GM10266 (cell line): ENCODE measurements at regions not wholly inside any gene's neighbourhood (a gene's known extent, or its start where the extent isn't known, plus 50 kb on each side); places are given as distances from the start of the nearest gene placed in this dataset.

Experiments
- DNase-seq: peaks from one replicate; pipeline ENCODE4 v3.0.0; 2012; ENCODE audit errors: extremely low spot score
- TF ChIP-seq, protein P1 (sequence below): IDR thresholded peaks from 2 replicates; pipeline ENCODE4 v1.5.1; 2012; ENCODE audit warnings: mild to moderate bottlenecking, low read depth; ENCODE audit not compliant: control insufficient read depth, insufficient read depth; ENCODE audit errors: missing control alignments

DNA sequence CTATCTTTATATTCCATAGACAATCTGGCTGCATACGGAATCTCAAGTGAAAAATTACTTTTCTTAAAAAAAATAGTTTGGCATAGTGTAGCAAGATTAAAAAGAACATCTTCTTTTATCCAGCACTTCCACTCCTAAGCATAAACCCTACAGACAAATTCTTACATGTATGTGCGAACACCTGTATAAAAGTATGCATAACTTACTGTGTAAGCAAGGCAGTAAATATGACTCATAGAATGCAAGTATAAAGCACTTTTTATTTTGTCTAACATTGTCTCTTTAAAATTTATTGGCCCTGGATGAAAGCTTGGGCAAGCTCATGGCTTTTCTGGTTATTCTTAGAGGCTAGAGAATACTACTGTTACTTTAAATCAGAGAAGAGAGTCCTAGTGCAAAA lies 86.4 kb downstream of the MSX2 start:
- TF ChIP-seq, protein P1, sequence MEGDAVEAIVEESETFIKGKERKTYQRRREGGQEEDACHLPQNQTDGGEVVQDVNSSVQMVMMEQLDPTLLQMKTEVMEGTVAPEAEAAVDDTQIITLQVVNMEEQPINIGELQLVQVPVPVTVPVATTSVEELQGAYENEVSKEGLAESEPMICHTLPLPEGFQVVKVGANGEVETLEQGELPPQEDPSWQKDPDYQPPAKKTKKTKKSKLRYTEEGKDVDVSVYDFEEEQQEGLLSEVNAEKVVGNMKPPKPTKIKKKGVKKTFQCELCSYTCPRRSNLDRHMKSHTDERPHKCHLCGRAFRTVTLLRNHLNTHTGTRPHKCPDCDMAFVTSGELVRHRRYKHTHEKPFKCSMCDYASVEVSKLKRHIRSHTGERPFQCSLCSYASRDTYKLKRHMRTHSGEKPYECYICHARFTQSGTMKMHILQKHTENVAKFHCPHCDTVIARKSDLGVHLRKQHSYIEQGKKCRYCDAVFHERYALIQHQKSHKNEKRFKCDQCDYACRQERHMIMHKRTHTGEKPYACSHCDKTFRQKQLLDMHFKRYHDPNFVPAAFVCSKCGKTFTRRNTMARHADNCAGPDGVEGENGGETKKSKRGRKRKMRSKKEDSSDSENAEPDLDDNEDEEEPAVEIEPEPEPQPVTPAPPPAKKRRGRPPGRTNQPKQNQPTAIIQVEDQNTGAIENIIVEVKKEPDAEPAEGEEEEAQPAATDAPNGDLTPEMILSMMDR: no peak
- DNase-seq: no peak

DNA sequence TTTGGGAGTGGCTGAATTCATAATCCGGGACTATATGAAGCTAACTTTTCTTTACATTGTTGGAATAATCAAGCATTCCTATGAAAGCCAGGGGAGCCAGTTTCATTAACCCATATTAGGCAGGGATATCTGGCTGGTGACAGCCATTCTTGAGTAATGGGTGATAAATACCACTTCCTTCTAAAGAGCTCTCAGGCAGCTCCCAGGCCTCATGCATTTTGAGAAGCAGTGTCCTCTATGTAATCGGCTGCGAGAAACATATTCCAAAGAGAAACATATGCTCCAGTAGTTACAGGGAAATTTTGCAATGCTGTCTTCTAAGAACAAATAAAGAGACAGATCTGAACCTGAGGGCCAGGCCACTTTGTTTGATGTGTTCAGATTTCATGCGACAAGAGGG lies 83.1 kb downstream of the MSX2 start:
- DNase-seq: no peak
- TF ChIP-seq, protein P1: no peak

DNA sequence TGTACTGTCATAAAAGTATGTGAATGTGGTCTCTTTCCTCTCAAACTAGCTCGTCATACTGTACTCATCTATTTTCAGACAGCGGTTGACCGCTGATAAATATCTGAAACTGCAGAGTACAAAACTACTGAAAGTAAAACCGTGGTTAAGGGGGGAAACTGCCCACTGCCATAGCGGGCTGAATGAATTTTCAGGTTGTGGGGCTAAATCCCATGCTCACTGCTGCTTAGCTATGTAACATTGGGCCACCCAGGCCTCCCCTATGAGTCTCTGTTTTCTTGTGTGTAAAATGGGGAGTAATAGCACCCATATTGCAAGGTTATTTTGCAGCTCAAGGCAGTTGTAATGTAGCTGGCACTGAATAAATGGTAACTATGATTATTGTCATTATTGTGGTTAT lies 82.3 kb downstream of the MSX2 start:
- TF ChIP-seq, protein P1: no peak
- no peak for DNase-seq

DNA sequence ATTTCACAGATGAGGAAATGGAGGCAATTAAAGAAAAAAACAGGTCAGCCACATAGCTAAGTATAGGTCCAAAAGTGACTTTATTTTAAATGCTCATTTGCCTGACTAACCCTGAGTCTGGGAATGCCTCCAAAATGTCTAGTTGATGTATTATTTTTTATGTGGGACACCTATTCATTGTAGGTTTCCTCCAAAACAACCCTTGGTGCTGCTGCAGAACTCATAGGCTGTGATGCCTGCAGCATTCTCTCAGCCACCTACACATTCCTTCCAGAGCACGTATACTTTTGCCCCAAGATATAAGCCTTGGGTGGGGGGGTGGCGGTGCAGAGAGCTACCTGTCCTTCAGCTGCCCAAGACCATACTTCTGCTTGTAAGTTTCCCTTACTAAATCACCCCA lies 77.4 kb downstream of the MSX2 start:
- no peak for DNase-seq
- TF ChIP-seq, protein P1: no peak

DNA sequence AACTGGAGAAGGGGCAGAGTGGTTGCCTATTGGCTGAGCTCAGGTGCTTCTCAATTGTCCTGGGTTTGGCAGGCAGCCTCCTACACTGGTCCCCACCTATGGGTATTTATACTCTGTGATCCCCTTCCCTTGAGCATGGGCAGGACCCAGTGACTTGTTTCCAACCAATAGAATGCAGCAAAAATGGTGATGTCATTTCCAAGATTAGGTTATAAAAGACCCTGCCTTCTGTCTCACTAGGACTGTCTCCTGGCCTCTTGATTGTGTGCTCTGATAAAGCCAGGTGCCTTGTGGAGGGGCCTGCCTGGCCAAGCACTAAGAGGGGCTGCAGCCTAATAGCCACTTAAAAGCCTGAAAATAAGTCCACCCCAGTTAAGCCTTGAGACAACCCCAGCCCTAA lies 76.1 kb downstream of the MSX2 start:
- TF ChIP-seq, protein P1: no peak

DNA sequence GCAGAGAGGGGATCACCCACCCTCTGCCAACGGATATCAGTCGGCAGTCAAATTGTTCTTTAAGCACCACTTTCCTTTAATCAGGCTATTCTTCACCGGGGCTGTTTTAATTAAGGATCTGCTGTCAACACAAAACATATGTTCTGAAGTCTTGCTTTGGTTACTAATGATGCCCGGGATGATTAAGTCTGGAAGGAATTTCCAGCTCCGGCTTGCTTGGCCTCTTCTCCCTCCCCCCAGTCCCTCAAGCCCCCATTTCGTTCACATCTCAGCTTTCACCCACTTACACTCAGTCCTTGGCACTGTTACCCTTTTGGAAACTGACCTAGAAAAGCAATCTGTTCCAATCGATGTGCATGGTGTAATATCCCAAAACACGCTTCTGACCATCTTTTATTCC lies 74.7 kb downstream of the MSX2 start:
- TF ChIP-seq, protein P1: no peak
- DNase-seq: no peak

More for the DNA sequence above, 76.1 kb downstream of the MSX2 start:
- no peak for DNase-seq

DNA sequence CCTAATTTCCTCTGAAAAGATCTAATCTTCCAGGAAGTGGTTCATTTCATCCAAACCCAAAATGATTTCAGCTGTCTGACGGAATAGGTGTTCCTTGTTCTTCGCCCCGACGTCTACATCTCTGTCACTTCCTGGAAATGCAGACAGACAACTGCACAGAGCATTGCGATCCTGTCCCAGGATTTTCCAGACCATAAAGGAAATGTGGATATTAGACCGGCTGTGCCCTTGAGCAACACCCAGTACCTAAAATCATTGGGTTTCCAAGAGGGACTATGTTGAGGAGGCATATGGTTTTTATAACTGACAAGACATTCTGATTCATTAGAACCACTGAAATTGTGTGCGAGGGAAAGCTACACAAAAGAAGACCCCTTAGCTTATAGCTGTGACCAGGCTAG lies 74.2 kb downstream of the MSX2 start:
- DNase-seq: no peak
- TF ChIP-seq, protein P1: no peak

DNA sequence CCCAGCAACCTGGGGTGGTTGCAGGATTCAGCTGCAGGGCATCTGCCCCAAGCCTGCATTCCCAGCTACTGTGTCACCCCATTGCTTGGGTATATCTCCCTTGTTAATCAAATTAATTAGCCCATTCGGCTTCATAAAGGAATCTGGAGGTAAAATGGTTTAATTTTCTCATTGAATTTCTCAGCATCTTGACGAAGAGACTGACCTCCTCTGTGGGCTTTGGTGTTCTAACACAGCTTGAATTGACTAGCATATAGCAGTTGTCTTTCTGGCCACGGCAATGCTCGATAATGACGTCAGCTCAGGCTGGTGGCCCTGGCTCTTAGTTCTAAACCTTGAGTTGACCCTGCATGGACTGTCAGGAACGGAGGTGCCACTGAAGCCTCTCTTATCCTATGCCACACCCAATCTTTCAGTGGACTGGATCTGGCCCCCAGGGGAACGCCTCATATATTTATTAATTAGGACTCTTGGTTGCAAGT lies 72.4 kb downstream of the MSX2 start:
- DNase-seq: no peak
- TF ChIP-seq, protein P1: no peak
